Right cardiac atrium (tissue), 5 donors: ENCODE measurements at regions not wholly inside any gene's neighbourhood (a gene's known extent, or its start where the extent isn't known, plus 50 kb on each side); places are given as distances from the start of the nearest gene placed in this dataset.

ENCODE experiments used
- ATAC-seq, 2 donors: fragments of 200-7000 bp; cut with Tn5 transposase; one replicate each; pipeline versions ENCODE4 v1.8.0 to v1.9.1; 2020; ENCODE audit warnings: moderate library complexity in 2 of 2, mild to moderate bottlenecking in 1 of 2
- DNase-seq, 3 donors: peaks; one replicate each; pipeline ENCODE4 v3.0.0-alpha.2; 2020
- H3K27ac ChIP-seq: one replicate; pipeline ENCODE4 v1.5.1; 2013; ENCODE audit warnings: mild to moderate bottlenecking, low read length, control low read depth, moderate library complexity
- H3K27me3 ChIP-seq: one replicate; pipeline ENCODE4 v1.6.1; 2013; ENCODE audit not compliant: control insufficient read depth, insufficient read depth
- H3K4me1 ChIP-seq: one replicate; pipeline ENCODE4 v1.6.1; 2013; ENCODE audit warnings: low read length; ENCODE audit not compliant: control insufficient read depth, insufficient read depth
- H3K4me3 ChIP-seq: one replicate; pipeline ENCODE4 v1.5.1; 2013; ENCODE audit warnings: low read length, control low read depth
- H3K9me3 ChIP-seq: one replicate; pipeline ENCODE4 v1.6.1; 2013; ENCODE audit warnings: low read length; ENCODE audit not compliant: control insufficient read depth
- WGBS: extraction: QIAGEN DNeasy Blood & Tissue Kit; methylation state at CpG from one replicate; pipeline ENCODE4 v1.1.7; 2013; 5-methylcytosine and 5-hydroxymethylcytosine counted together
- intact Hi-C, 4 donors: fragments of 100-400 bp; cut with DNase I; formaldehyde crosslinking; loops; one replicate each; pipeline versions ENCODE4 v1.11.0 to v1.14.0; 2022 to 2023
- donor health status: healthy with polysubstance abuse.
- donor health status: DM: no; HTN: yes; CAD: no.
- donor health status: DM: no; HTN: no; CAD: no.
- donor health status: DM: no; HTN: yes; CAD: no; lungs with severe emphysema.
- donor health status: DM: yes; HTN: yes; CAD: no.

- Histone ChIP-seq H3K27me3 (no peaks in the 10 kb centered on the region), H3K4me1 (no peaks in the 10 kb centered on the region), H3K9me3 (no peaks in the 10 kb centered on the region), H3K27ac (no peak overlapping the region), H3K4me3 (no peak overlapping the region)
- DNase-seq (no peak), ATAC-seq (no peak)
- intact Hi-C loops, result no loop called here
- WGBS, result 74% methylated on average over 4 of the region's 4 CpGs
Observed at GRCh38 chr11:103530257-103530656, 421.0 kb downstream of the DYNC2H1 start.

- DNase-seq (no peak), ATAC-seq (no peak)
- Histone ChIP-seq H3K27me3 (no peaks in the 10 kb centered on the region), H3K27ac (no peak overlapping the region), H3K4me1 (peaks cover 8% of the 10 kb centered on the region), H3K9me3 (no peaks in the 10 kb centered on the region), H3K4me3 (no peak overlapping the region)
- 60% methylated on average over 3 of the region's 3 CpGs for WGBS
- intact Hi-C loops, result no loop called here
Observed at GRCh38 chr11:103532133-103532788, 423.0 kb downstream of the DYNC2H1 start.

GRCh38 chr11:103534191-103534590, 425.0 kb downstream of the DYNC2H1 start:
- Histone ChIP-seq H3K4me3 (no peak overlapping the region), H3K4me1 (peaks cover 9% of the 10 kb centered on the region), H3K9me3 (no peaks in the 10 kb centered on the region), H3K27me3 (no peaks in the 10 kb centered on the region), H3K27ac (no peak overlapping the region)
- intact Hi-C loops, result no loop called here
- DNase-seq (no peak), ATAC-seq (no peak)

GRCh38 chr11:103534959-103535358, 425.7 kb downstream of the DYNC2H1 start:
- H3K4me3 ChIP-seq, result no peak overlapping the region
- no peak overlapping the region for H3K27ac ChIP-seq
- ATAC-seq (no peak), DNase-seq (no peak)
- WGBS, result 96% methylated on average over 2 of the region's 2 CpGs
- H3K4me1 ChIP-seq, result peaks cover 9% of the 10 kb centered on the region
- intact Hi-C loops, result no loop called here
- no peaks in the 10 kb centered on the region for H3K9me3 ChIP-seq
- H3K27me3 ChIP-seq, result no peaks in the 10 kb centered on the region

- 30% methylated on average over 10 of the region's 10 CpGs for WGBS
- H3K27me3 ChIP-seq, result no peaks in the 10 kb centered on the region
- intact Hi-C loops, result no loop called here
- peaks cover 9% of the 10 kb centered on the region for H3K4me1 ChIP-seq
- ATAC-seq, result peak; percentile 87
- H3K27ac ChIP-seq, result peak overlapping the region; percentile 96
- H3K9me3 ChIP-seq, result no peaks in the 10 kb centered on the region
- DNase-seq, result peak; percentile 37 to 80 (median 75)
- peak overlapping the region; percentile 40 for H3K4me3 ChIP-seq
Observed at GRCh38 chr11:103536335-103536722, 427.1 kb downstream of the DYNC2H1 start.

GRCh38 chr11:103537904-103538502, 428.8 kb downstream of the DYNC2H1 start:
- Histone ChIP-seq H3K27ac (no peak overlapping the region), H3K4me3 (no peak overlapping the region), H3K9me3 (no peaks in the 10 kb centered on the region), H3K4me1 (peaks cover 9% of the 10 kb centered on the region), H3K27me3 (no peaks in the 10 kb centered on the region)
- no peak for DNase-seq
- intact Hi-C loops, result no loop called here
- ATAC-seq, result no peak

GRCh38 chr11:103539166-103539565, 429.9 kb downstream of the DYNC2H1 start:
- H3K4me1 ChIP-seq, result peaks cover 9% of the 10 kb centered on the region
- intact Hi-C loops, result no loop called here
- no peaks in the 10 kb centered on the region for H3K27me3 ChIP-seq
- H3K4me3 ChIP-seq, result no peak overlapping the region
- H3K27ac ChIP-seq, result no peak overlapping the region
- H3K9me3 ChIP-seq, result no peaks in the 10 kb centered on the region
- no peak for DNase-seq
- no peak for ATAC-seq

GRCh38 chr11:103541186-103541795, 432.1 kb downstream of the DYNC2H1 start:
- Histone ChIP-seq H3K27me3 (no peaks in the 10 kb centered on the region), H3K4me3 (no peak overlapping the region), H3K27ac (no peak overlapping the region), H3K4me1 (peaks cover 8% of the 10 kb centered on the region), H3K9me3 (no peaks in the 10 kb centered on the region)
- WGBS, result 91% methylated on average over 4 of the region's 4 CpGs
- intact Hi-C loops, result no loop called here
- ATAC-seq (no peak), DNase-seq (no peak)

- Histone ChIP-seq H3K27me3 (no peaks in the 10 kb centered on the region), H3K4me1 (peaks cover 4% of the 10 kb centered on the region), H3K4me3 (no peak overlapping the region), H3K27ac (no peak overlapping the region), H3K9me3 (no peaks in the 10 kb centered on the region)
- no peak for ATAC-seq
- whole genome bisulfite sequencing, result 95% methylated on average over 3 of the region's 3 CpGs
- no peak for DNase-seq
- intact Hi-C loops, result no loop called here
Observed at GRCh38 chr11:103542851-103543250, 433.6 kb downstream of the DYNC2H1 start.

- ATAC-seq (no peak), DNase-seq (no peak)
- 81% methylated on average over 5 of the region's 5 CpGs for WGBS
- intact Hi-C loops, result no loop called here
- Histone ChIP-seq H3K9me3 (no peaks in the 10 kb centered on the region), H3K4me3 (no peak overlapping the region), H3K27me3 (no peaks in the 10 kb centered on the region), H3K27ac (no peak overlapping the region), H3K4me1 (peaks cover 4% of the 10 kb centered on the region)
Observed at GRCh38 chr11:103543456-103543855, 434.2 kb downstream of the DYNC2H1 start.

- WGBS, result 81% methylated on average over 8 of the region's 8 CpGs
- ATAC-seq, result no peak
- Histone ChIP-seq H3K27me3 (no peaks in the 10 kb centered on the region), H3K4me3 (no peak overlapping the region), H3K4me1 (peaks cover 4% of the 10 kb centered on the region), H3K27ac (peak overlapping the region; percentile 81), H3K9me3 (no peaks in the 10 kb centered on the region)
- DNase-seq, result no peak
- intact Hi-C loops, result no loop called here
Observed at GRCh38 chr11:103544874-103545273, 435.6 kb downstream of the DYNC2H1 start.
